A549 (cell line): ENCODE measurements at regions not wholly inside any gene's neighbourhood (a gene's known extent, or its start where the extent isn't known, plus 50 kb on each side); places are given as distances from the start of the nearest gene placed in this dataset.

Experiments
- RAD21 ChIP-seq, 2 experiments: fragments of >200 bp in 1 of 2; sonication (Bioruptor Twin) in 1 of 2; formaldehyde crosslinking in 1 of 2; IDR thresholded peaks in 1 of 2; conservative IDR thresholded peaks in 1 of 2; 2 replicates in 1 of 2; 3 replicates in 1 of 2; pipeline ENCODE4 v1.6.1; 2012 to 2018; ENCODE audit warnings: inconsistent platforms in 1 of 2
- TF ChIP-seq, protein P1 (sequence below): fragments of >200 bp; sonication (Bioruptor Twin); formaldehyde crosslinking; IDR thresholded peaks from 3 replicates; pipeline ENCODE4 v1.5.1; 2016
- TF ChIP-seq, protein P2 (sequence below): fragments of >200 bp; sonication (Bioruptor Twin); formaldehyde crosslinking; IDR thresholded peaks from 2 replicates; pipeline ENCODE4 v1.6.1; 2016

DNA sequence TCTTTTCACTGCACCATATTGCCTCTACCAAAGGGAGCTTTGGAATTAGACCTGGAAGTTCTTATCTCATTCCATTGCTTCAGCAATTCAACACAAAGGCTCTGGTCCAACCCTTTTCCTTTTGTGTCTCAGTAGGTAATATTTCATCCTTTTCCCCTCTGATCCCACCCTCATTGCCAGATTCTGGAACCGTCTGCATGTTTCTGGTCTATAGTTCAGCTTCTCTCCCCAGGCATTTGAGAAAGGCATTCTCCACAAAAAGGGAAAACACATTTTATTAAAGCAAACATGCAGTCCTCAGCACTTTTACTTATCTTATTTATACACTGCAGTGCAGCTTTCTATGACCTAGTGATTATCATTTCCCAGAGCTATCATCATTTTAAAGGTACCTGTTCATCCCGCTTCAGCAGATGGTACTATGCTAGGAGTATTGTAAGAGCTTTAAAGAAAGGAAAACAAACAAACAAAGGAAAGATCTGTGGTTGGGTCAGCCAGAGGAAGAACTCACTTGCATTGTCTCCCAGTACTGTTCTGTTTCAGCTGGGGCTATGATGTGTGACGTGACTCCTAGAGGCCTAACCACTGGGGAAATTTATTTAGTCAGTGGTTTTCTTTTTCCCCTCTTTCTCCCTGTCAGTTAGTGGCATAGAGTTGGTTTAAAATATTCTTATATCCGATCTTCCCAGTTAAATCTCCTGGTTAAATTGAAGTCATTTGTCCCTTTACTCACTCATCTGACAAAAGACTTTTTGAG lies 269.2 kb downstream of the TMEM38B start:
- TF ChIP-seq RAD21 (conservative IDR thresholded peaks at IDR 0.05 in 1 of 2, IDR thresholded peaks at IDR 0.05 in 1 of 2) = no peak
- TF ChIP-seq, protein P1, sequence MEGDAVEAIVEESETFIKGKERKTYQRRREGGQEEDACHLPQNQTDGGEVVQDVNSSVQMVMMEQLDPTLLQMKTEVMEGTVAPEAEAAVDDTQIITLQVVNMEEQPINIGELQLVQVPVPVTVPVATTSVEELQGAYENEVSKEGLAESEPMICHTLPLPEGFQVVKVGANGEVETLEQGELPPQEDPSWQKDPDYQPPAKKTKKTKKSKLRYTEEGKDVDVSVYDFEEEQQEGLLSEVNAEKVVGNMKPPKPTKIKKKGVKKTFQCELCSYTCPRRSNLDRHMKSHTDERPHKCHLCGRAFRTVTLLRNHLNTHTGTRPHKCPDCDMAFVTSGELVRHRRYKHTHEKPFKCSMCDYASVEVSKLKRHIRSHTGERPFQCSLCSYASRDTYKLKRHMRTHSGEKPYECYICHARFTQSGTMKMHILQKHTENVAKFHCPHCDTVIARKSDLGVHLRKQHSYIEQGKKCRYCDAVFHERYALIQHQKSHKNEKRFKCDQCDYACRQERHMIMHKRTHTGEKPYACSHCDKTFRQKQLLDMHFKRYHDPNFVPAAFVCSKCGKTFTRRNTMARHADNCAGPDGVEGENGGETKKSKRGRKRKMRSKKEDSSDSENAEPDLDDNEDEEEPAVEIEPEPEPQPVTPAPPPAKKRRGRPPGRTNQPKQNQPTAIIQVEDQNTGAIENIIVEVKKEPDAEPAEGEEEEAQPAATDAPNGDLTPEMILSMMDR = no peak
- TF ChIP-seq, protein P2, sequence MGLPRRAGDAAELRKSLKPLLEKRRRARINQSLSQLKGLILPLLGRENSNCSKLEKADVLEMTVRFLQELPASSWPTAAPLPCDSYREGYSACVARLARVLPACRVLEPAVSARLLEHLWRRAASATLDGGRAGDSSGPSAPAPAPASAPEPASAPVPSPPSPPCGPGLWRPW = no peak
